Central memory CD4-positive, alpha-beta T cell (primary cell): ENCODE measurements at regions not wholly inside any gene's neighbourhood (a gene's known extent, or its start where the extent isn't known, plus 50 kb on each side); places are given as distances from the start of the nearest gene placed in this dataset.

Source experiments
- DNase-seq: peaks from one replicate; pipeline ENCODE4 v3.0.0; 2022

DNA sequence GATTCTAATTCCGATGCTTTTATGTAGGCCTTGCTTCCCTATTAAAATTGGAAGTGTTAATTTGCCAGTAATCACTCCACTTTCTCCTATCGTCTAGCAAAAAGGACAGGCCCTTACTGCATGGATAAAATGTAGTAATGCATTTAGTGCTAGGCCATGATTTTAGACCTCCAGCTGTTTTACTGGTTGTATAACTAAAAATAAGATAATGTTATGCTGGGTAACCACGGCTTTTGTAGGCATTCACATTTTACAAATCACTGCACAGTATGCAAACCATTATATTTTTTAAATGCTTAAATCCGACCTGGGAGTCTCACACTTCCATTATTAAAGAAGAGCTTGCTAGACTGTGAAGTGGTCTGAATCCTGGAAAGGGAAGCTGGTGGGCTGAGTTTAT, 179.5 kb downstream of the TFAP2A start:
- DNase-seq: no peak

DNA sequence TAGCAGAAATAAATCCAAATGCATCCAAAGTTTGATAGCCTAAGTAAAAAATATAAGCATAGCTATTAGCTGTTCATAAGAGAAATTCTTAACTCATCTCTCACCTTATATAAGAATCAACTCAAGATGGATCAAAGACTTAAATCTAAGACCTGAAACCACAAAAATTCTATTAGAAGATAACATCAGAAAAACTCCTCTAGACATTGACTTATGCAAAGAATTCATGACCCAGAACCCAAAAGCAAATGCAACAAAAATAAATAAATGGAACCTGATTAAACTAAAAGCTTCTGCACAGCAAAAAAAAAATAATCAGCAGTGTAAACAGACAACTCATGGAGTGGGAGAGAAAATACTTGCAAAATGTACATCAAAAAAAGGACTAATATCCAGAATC, 184.3 kb downstream of the TFAP2A start:
- DNase-seq: no peak

DNA sequence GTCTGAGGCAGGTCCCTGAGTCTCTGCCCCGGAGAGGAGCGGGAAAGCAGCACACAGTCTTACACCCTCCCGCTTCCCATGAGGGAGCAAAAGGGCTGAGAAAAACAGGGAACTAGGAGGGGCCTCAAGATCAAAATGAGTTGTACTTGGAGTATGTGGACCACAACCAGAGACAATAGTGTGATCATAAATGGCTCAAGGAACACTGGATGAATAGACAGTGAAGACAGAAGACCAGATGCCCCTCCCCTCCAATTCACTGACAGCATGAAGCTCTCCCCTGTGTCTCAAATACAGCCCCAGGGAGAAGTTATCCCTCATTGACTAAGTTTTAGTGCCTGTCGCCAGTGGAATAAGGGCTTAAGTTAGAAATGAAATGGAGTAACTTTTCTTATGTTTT, 191.0 kb downstream of the TFAP2A start:
- no peak for DNase-seq

DNA sequence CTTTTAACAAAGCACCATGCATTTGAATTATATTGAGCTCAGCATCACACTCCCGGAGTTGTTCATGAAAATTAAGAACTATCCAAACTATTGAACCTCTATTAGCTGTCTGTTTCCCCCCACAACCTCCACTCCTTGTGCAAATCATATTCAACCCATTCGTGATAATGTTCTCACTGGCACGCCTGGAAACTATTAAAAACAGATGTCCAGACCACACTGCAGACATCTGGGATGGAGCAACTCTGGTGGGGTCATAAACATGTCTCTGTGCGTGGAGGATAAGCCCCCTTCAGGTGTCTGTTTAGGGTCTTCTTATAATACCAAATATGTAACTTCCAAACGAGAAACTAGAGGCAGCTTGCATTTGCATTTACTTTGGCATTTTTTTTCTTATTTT, 193.7 kb downstream of the TFAP2A start:
- no peak for DNase-seq

DNA sequence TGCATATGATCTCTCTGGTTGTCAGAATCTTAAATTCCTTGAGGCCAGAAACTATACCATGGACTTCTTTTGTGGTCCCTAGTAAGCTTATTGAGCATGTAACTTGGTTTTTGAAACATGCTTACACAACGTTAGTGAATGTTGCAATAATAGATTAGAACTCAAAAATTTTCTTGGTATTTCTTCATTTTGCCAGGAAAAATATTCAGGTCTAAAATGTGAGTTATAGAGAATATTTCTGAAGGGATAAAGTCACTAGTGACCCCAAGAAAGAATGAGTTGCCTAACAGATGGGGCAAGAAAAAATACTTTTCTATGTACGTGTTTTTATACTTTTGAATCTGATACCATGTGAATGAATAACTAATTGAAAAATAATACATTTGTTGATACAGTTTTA, 195.4 kb downstream of the TFAP2A start:
- no peak for DNase-seq

DNA sequence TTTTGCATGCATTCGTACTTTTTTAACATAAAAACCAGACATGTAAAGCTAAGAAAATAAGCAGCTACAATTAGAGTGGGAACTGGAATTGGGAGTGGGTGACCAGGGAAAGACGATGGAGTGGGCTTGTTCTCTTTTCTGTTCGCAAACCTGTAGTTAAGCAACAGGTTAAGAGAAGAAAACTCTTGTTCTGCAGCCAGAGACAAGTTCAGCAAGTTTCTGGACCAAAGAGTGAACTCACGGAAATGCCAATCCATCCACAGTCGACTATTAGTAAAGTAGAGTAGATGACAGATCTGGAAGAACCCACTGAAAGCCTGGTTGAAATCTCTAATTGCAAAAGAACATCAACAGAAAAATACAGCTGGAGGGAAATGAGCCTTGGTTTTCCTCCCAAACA, 197.8 kb downstream of the TFAP2A start:
- DNase-seq: no peak

DNA sequence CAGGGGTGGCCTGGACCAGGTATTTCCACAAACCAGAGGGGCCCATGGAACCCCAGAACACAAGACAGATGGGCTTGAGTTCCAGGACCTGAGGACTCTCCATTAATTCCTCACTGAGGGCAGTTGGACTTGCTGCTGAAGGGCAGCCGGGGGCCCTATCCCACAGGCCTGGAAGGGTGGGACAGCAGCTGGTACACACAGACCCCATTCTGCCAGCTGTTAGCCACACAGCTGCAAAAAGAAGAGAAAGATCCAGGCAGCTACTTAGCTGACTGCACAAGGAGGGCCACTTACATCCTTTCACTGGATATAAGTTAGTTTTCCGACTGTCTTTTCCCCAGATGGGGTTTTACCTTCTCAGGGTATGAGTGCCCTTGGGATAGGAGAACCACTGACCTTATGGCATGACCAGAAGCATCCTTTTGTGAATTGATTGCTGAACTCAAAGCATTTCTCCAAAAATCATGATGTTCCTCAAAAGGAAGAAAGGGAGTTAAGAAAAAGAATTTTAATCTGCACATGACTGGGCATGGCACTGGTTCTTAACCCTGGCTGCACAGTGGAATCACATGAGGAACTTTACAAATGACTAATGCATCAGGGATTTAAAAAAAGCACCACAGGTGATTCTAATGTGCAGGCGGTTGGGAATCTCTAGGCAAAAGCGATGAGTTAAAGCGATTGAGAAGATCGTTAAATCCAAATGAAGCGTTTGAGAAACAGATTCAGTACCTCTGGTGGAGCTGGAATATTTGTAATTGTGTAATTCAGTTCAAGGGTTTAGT, 199.4 kb downstream of the TFAP2A start:
- DNase-seq: no peak

DNA sequence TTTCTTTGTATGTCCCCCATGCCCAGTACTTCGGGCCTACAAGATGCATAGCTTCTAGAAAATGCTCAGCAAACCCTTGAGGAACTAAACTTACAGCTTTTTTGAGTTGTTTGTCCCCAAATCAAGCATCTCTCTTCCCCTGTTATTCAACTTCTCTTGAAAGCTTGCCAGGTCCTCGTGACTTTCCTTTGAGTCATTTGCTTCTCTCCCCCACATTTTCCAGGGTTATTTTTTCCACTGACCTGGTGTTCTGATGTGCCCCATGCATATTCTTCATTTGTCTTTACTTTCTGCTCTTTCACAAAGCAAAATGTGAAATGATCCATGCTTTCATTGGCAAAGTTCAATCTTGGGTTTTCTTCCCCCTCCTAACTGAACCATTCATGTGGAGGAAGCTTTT, 204.8 kb downstream of the TFAP2A start:
- no peak for DNase-seq

DNA sequence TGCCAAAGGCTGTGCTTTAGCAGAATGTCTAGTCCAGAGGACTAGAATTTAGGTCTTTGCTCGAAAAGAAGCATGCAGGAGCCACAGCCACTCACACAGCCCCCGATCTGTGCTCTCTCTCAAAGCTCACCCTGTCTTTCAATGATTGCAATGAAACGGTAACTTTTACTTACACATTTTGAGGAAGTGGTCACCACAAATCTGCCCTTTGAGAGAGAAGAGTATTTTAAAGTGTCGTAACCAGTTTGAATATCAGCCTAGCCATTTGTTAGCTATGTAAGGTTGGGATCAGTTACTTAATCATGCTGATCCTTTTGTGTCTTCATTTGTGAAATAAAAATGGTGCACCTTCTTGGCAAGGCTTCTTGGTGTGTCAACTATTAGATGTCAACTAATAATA, 209.0 kb downstream of the TFAP2A start:
- DNase-seq: no peak

DNA sequence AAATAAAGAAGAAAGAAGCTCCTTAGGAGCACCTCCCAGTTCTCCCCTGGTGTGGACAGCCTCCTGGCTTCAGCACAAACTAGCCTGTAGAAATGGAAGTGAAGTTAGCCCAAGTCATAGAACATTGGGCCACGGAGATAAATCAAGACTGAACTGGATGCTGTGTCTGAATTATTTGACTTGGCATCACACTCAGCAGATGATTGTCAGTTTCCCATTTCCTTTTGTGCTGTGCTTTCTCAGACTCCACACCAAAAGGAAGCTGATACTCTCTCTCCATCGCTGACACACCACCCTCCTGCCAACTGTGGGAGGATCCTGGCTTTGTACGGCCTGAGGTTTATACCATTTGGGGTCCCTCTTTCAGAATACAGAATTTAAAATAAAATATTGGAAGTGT, 209.8 kb downstream of the TFAP2A start:
- no peak for DNase-seq

DNA sequence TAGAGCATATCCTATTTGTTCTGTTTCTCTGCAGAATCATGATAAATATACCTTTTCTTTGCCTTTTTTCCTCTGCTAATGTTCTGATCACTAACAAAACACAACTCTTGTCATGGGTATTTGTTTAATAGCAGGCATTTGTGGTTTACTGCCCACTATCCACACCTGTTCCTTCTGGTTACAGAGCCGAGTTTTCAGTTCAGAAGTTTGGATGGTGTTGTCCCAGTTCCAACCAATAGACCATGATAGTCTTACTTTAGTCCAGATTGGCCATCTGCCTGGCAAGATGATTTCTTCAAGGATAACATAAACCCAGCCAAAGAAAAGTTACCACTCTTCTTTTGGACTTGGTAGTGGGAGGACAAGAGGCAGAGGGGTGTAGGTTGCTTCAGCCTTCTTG, 211.2 kb downstream of the TFAP2A start:
- no peak for DNase-seq

DNA sequence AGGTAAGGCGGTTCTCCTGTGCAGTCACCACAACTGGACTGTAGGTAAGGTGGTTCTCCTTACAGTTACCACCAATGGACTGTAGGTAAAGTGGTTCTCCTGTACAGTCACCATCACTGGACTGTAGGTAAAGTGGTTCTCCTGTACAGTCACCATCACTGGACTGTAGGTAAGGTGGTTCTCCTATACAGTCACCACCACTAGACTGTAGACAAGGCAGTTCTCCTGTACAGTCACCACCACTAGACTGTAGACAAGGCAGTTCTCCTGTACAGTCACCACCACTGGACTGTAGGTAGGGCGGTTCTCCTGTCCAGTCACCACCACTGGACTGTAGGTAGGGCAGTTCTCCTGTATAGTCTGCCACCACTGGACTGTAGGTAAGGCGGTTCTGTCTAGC, 212.3 kb downstream of the TFAP2A start:
- no peak for DNase-seq

DNA sequence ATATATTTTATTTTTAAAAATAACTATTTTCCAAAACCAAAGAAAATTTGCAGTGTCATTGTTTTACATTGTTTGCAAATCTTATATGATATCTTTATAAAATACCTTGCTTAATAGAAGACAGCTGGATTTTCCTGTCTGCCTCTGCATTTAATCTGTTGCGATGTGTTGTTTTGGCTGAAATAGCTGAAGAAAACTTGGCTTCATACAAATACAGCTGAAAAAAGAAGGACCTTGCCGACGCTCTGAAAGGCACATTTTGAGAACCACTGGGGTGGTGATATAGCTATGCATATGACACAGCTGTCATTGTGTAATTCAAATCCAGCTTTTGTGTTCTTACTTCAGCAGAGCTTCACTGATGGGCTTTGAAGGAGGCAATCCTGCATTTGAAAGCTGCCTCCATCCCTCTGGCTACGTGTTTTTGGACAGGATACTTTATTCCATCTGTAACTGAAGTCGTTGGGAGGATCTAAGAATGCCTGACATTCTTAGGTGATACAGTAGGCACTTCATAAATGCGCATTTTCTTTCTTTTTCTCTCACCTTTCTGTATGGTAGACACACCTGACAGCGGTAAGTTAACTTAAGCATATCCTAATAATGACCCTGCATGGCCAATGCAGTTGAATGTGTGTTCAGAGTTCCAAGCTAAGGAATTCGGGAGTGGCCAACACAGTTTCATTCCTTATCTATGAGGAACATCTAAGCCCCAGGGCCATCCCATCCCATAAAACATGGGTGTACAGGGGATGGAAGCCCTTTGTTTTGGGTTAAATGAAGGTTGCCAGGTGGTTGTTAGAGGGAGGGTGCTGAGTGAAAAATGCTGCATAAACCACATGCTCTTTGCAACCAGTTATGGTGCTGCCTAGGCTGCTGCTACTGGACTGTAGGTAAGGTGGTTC, 213.0 kb downstream of the TFAP2A start:
- no peak for DNase-seq

DNA sequence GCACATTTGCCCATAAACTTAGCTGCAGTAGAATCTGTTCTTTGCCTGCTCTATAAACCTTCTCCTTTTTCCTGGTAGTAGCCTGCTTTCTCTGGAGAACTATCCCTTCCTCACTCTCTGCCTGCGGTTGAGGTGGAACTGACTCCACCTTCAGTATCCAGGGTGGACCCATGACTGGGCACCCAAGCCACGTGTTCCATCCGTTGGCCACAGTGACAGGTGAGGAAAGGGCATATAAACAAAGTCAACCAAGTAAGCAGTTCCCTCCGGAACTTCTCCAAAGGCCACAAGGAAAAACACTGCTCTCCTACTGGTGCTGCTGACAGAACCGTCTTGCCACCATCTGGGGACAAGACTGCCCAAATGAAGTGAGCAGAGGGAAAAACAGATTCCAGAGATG, 218.8 kb downstream of the TFAP2A start:
- DNase-seq: no peak

DNA sequence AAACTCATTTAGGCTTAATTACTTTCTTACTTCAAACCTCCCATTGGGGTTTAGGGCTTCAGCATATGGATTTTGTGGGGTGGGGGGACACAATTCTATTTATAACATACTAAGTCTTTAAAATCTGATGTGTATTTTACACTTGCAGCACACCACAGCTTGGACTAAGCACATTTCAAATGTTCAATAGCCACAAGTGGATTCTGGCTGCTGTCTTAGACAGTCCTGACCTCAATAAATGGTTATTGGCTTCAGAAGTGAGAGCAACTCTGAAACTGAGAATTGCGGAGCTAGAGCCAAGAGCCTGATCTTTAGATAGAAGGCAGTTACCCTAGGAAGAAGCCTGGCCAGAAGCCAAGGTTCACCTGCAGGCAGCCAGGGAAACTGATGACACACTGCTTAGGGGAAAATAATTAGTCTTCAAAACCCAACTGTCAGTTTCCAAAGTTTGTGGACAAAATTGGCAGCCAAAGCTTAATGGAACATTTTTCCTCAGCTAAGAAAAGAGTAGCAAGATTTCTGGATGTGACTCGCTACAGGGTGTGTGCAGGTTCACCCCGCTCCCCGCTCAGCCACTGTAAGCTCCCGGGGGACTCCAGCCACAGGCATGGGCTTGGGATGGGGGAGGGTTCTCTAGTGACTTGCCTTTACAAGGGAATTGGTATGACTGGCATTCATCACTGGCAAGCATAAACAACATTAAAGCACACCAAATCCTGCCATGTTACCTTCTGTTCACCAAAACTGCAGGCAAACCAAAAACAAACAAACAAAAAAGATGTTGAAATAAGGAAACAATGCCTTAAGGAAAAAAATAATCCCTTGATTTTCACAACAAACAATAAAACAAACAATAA, 219.8 kb downstream of the TFAP2A start:
- DNase-seq: no peak

DNA sequence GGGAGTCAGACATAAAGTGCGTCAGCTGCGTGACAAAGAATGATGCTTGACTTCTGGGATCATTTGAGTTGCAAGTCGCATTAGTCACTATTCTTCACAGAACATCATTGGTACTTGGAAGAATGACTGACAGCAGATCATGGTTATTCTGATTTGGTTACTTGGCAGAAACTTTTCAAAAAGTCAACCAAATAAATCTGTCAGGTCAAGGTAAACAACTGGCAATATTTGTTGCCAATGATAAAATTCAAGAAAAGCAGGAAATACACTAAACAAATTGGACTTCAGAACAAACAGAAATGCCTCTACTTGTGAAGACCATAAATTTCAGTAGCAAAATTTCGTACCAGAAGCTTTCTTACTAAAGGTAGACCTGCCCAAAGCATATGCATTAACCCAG, 221.6 kb downstream of the TFAP2A start:
- DNase-seq: no peak

DNA sequence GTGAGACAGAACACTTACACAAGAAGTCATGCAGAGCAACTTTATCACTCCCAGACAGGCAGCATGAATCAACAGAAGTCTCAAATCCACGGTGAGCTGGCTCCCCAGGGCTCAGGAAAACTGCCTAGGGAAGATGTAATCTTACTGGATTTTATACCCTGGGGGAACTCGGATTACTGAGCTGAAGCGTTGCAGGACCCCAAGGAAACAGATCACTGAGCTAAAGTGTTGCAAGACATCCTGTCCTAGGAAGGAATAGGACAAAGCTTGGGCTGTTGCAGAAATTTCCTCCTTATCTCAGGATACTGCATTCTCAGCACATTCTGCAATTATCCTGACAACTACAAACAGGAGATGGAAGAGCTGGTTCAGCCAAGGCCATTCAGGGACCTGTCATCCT, 224.8 kb downstream of the TFAP2A start:
- no peak for DNase-seq

DNA sequence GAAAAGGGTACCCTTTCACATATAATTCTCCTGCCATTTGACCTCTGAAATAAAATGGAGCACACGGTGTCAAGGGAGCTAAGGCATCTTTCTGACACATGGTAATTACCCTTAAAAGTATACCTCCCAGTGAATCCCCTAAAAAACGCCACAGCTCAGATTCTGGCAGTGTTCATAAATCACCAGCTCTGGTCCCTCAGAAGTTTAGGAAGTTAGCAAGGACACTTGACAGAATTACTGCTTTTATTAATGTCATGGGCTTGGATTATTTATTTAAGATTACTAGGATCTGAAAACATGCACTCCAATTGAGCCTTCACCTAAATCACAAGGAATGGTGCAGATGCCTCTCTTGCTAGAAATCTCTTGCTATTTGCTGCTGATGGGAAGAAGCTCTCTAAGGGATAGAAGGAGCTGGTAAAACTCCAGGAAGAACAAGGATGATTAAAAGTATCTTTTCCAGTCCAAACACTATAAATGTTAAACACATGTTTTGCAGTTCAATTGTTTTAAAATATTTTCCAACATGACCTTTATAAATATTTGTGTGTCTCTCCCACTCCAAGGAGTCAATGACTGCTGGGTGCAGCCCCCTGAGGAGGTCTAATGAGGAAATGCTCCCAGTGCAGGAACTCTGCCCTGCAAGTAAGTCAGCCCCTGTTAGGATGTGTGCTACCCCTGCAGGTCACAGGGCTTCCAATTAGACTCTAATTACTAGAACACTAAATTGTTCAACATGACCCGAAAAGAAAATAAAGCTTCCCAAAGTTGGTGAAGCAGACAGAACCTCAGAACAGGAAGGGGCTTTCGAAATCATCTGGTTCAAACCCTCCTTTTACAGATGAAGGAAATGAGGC, 230.3 kb downstream of the TFAP2A start:
- DNase-seq: no peak

DNA sequence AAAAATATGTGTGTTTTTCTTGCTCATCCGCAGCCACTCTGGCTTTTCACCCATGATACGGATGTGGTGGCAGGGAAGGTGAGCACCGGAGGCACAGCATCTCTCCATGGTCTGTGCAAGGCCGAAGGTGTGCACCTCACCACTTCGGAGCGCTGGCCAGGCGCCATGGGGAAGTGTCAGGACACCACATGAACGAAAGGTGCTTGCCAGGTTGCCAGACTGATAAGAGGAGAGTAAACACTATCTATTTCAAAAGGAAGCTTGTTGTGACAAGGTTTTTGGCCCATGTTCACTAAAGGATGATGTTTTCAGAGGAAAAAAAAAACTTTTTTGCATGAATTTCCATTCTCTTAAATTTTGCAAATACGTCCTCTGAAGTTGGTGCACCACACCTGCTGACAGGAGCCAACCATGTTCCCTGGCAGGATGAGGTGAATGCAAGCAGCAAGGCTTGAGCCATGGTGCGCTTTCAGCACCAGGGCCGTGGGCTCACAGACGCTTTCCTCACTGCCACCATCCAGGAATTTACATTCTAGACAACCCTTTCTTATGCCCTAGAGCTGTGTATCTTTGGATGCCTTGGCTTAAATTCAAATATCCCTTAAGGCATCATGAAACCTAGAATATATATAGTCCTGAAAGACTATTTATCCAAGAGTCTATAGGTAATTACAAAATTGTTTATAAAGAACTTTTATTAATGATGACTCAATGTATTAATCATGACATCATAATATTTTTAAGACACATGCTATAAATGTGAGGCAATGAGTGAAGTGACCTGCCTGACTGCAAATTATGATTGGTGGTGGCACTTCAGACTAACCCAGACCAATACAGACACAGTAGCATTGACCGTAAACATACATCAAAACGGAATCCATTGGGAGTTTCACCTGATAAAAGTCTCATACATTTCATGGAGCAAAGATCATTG, 234.5 kb downstream of the TFAP2A start:
- no peak for DNase-seq

DNA sequence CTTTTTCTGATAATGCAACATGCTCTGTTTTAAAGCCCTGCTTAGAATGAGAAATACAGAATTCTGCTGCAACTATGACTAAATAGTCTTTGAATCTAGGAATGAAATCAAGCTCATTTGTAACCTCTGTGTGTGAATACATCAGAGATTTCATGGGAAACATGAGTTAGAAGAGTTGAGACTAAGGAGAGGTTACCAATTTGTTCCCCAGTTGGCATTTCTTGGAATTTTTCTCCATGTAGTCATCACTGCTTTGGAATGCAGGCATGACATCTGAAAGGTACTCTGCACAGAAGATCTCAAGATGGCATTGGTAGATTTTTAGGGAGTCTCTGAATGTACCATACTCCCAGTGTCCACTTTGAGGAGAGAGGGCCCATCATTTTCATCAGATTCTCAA, 237.2 kb downstream of the TFAP2A start:
- no peak for DNase-seq

DNA sequence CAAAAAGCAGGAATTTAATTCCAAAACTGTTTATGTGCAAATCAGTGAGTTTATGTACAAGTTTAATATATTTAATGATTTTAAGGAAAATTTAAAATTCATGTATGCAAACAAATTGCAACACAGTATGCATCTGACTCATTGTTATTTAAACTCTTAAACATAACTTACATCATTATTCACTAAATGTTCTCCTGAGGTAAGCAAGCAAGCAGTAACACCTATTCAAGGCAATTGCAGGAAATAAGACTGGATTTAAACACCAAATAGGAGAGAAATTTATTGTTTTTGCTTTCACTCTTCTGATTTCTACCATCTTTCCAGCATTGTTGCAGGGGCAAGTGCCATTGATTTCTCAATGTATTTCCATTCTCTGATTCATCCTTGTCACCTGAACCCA, 239.5 kb downstream of the TFAP2A start:
- DNase-seq: no peak
